ENCODE measurements at regions not wholly inside any gene's neighbourhood (a gene's known extent, or its start where the extent isn't known, plus 50 kb on each side); places are given as distances from the start of the nearest gene placed in this dataset.
"Not testable (repeated sequence)": the region's sequence is repeated elsewhere in the genome, so short reads cannot be mapped to it uniquely, and the experiment has no call there.

GRCh38 chr17:30677550-30678249 lies 146.8 kb downstream of the CRLF3 start:
- Histone ChIP-seq H3K4me3 (no peak overlapping the region), H3K27me3 (no peaks in the 10 kb centered on the region), H3K4me1 (ENCODE audit: insufficient read depth) (no peaks in the 10 kb centered on the region), H3K9me3 (peaks cover 0 to 5% of the 10 kb centered on the region in 2 donors), H3K36me3 (no peaks in the 10 kb centered on the region), H3K27ac (no peak overlapping the region)
- DNase-seq: no peak
- 80 to 87% (median 83%) methylated on average over 4 of the region's 4 CpGs for WGBS, 3 donors
- TF ChIP-seq EP300 (IDR thresholded peaks at IDR 0.05): no peak
- no peak for TF ChIP-seq POLR2A (IDR thresholded peaks at IDR 0.05)
- no peak for TF ChIP-seq CTCF (IDR thresholded peaks at IDR 0.05)
- intact Hi-C loops (cut with DNase I): no loop called here

DNA sequence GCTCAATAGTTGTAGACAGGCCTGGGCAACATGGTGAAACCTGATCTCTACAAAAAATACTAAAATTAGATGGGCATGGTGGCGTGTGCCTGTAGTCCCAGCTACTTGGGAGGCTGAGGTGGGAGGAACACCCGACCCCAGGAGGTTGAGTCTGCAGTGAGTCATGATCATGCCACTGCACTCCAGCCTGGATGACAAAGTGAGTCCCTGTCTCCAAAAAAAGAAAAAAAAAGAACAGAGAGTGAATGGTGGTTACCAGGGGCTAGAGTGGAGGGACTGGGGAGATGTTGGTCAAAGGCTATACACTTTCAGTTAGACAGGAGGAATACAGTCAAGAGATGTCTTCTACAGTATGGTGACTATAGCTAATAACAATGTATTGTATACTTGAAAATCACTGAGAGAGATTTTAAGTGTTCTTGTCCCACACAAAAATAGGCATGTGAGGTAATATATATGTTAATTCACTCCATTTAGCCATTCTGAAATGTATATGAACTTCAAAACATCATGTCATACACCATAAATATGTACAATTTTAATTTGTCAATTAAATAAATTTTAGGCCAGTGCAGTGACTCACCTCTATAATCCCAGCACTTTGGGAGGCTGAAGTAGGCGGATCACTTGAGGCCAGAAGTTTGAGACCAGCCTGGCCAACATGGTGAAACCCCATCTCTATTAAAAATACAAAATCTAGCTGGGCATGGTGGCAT lies 148.6 kb downstream of the CRLF3 start:
- H3K27me3 ChIP-seq; H3K36me3 ChIP-seq; DNase-seq; H3K4me1 ChIP-seq (ENCODE audit: insufficient read depth); intact Hi-C loops (cut with DNase I); H3K27ac ChIP-seq; H3K4me3 ChIP-seq; H3K9me3 ChIP-seq: not testable (repeated sequence)
- 84 to 94% (median 88%) methylated on average over 3 of the region's 3 CpGs for WGBS, 3 donors

DNA sequence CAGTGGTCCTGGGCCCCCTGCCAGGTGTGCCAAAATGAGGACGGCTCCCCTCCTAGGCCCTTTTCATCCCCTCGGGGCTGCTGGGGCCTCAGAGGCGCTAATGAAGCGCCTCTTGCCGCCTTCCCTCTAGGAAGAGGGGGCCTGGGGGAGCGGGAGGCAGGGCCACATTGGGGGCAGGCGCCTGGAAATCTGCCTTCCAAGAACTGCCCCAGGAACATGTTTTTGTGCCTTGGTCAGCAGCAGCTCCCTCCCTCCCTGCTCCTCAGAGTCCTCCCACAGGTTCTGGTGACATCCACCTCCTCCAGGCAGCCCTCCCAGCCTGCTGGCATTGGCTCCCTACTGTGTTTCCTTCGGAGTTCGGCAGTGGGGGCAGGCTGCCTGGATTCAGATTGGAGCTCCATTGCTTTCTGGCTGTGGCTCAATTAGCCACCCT lies 155.3 kb downstream of the CRLF3 start:
- H3K27me3 ChIP-seq; H3K4me3 ChIP-seq; H3K4me1 ChIP-seq (ENCODE audit: insufficient read depth); intact Hi-C loops (cut with DNase I); H3K9me3 ChIP-seq; H3K36me3 ChIP-seq; H3K27ac ChIP-seq: not testable (repeated sequence)
- peak in 1 of 5 donors; percentile 13 for DNase-seq
- WGBS, 3 donors: 29 to 69% (median 29%) methylated on average over 2 to 9 of the region's 9 CpGs

- 2 to 3% methylated on average over 13 to 14 of the region's 31 CpGs; no CpG with 5 or more reads in 1 of the 3 donors for WGBS, 3 donors
- H3K27ac ChIP-seq; intact Hi-C loops (cut with DNase I); H3K4me1 ChIP-seq (ENCODE audit: insufficient read depth); H3K27me3 ChIP-seq; H3K4me3 ChIP-seq; H3K36me3 ChIP-seq; H3K9me3 ChIP-seq: not testable (repeated sequence)
- peak in 4 of 5 donors; percentile 19 to 54 (median 35) for DNase-seq
Measured at GRCh38 chr17:30668360-30669181, 155.9 kb downstream of the CRLF3 start.

GRCh38 chr17:30667657-30668359 lies 156.7 kb downstream of the CRLF3 start:
- WGBS, 3 donors: 0% methylated on average over 6 to 29 of the region's 37 CpGs
- H3K36me3 ChIP-seq; intact Hi-C loops (cut with DNase I); H3K27ac ChIP-seq; H3K9me3 ChIP-seq; H3K27me3 ChIP-seq; H3K4me1 ChIP-seq (ENCODE audit: insufficient read depth): not testable (repeated sequence)
- peak overlapping the region; percentile 50 for H3K4me3 ChIP-seq
- DNase-seq: peak; percentile 68 to 83 (median 77)

- H3K27me3 ChIP-seq; H3K4me1 ChIP-seq (ENCODE audit: insufficient read depth); H3K27ac ChIP-seq; H3K9me3 ChIP-seq; H3K36me3 ChIP-seq; intact Hi-C loops (cut with DNase I): not testable (repeated sequence)
- H3K4me3 ChIP-seq: peak overlapping the region; percentile 50
- WGBS, 3 donors: 13 to 34% (median 20%) methylated on average over 13 to 22 of the region's 23 CpGs
- peak in 3 of 5 donors; percentile 12 to 41 (median 38) for DNase-seq
Measured at GRCh38 chr17:30666838-30667656, 157.4 kb downstream of the CRLF3 start.

GRCh38 chr17:30663727-30664455 lies 160.6 kb downstream of the CRLF3 start:
- H3K4me3 ChIP-seq; H3K27ac ChIP-seq; H3K9me3 ChIP-seq; intact Hi-C loops (cut with DNase I); H3K4me1 ChIP-seq (ENCODE audit: insufficient read depth); H3K36me3 ChIP-seq; H3K27me3 ChIP-seq: not testable (repeated sequence)
- 5 to 19% (median 7%) methylated on average over 6 to 12 of the region's 12 CpGs for WGBS, 3 donors
- DNase-seq: peak in 2 of 5 donors; percentile 13 to 39

- DNase-seq; H3K4me3 ChIP-seq; H3K36me3 ChIP-seq; H3K4me1 ChIP-seq (ENCODE audit: insufficient read depth); intact Hi-C loops (cut with DNase I); H3K27me3 ChIP-seq; H3K27ac ChIP-seq; H3K9me3 ChIP-seq: not testable (repeated sequence)
- WGBS, 3 donors: 88 to 93% (median 89%) methylated on average over 3 to 4 of the region's 4 CpGs
Measured at GRCh38 chr17:30657148-30657547, 167.3 kb downstream of the CRLF3 start.

DNA sequence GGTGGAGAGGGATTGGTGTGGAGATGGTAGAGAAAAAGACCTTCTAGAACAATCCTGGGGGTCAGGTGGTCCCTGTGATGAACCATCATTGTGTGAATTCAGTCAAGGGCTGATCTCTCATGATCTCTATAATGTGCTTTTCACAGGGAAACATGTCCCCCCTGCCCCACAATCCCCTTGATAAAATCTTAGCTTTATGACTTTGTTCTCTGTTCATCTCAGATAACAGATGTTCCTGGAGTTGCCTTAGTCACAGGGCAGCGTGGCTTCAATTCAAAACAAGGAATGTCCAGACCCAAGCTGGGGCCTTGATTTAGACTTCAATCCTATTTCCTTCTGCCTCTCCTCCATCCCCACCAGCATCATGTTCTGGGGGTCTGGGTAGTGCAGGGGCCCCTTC lies 171.5 kb downstream of the CRLF3 start:
- H3K27ac ChIP-seq; H3K9me3 ChIP-seq; H3K27me3 ChIP-seq; H3K36me3 ChIP-seq; H3K4me3 ChIP-seq; H3K4me1 ChIP-seq (ENCODE audit: insufficient read depth); intact Hi-C loops (cut with DNase I); DNase-seq: not testable (repeated sequence)
- 74 to 83% (median 75%) methylated on average over 1 of the region's 1 CpG for WGBS, 3 donors

Data from ovary (tissue), 7 donors.